ENCODE measurements at regions not wholly inside any gene's neighbourhood (a gene's known extent, or its start where the extent isn't known, plus 50 kb on each side); places are given as distances from the start of the nearest gene placed in this dataset.
"Not testable (repeated sequence)": the region's sequence is repeated elsewhere in the genome, so short reads cannot be mapped to it uniquely, and the experiment has no call there.

GRCh38 chr7:125256446-125256845 lies 326.8 kb upstream of the POT1 start:
- DNase-seq = no peak

DNA sequence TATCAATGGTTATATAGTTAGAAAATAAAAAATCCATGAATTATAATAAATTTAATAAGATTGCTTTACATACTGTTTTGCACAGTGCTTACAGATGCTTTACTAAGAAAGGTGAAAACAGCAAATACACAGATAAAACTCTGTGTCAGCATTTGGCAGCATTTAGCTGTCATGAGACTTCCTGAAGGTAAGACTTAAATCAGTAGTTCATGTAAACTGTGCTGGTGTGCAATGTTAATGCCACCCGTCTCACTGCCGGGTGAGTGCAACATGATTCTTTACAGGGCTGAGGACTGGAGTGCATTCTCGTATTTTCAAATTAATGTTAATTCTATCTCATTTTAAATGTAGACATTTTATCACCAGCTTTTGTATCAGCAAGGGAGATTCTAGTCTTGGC lies 326.2 kb upstream of the POT1 start:
- no peak for DNase-seq

DNA sequence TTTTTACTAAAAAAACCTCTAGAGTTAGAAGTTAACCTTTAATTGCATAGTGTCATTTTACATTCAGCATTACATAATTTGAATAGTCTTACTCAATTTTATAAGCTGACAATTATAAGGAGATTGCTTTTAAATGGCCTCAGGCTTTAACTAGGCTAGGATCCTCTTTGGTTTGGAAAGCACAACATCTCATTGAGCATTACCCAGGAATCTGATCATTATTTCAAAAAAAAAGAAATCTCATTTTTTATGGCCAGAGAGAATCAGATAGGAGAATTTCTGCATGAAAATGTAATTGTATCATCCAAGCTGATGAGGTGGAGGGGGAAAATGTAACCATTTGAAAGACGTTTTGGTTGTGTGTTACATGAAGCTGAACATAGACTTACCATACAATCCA lies 324.9 kb upstream of the POT1 start:
- DNase-seq = peak; percentile 27 to 52

DNA sequence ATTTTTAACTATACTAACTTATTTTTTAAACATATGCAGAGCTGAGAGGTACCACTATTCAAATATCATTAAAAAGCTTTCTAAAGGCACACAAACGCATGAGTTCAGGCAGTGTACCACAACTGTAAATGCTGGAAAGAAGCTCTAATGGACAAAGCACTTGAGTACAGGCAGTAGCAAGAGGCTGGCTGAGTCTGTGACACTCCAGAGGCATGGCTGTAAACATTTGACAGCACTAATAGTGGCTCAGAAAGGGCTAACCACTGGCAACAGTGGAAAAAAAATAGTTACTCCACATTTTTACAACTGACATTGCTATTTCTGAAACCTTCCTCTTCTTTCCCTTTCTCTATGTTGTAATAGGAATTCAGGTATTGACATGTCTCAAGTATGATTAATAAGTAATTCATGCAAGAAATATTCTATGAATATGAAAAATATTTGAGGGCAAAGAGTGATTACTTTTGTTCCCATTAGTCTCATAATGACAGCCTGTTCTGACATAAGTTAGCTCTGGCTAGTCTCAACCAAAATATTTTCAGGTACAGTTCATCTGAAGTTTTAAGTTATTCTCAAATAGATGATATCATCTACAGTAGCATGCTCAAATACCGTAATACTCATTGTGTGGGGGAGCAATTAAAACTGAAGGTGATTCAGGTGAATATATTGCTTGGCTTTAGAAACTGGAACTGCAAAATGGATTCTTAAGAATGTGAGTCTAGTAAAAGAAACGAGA lies 324.0 kb upstream of the POT1 start:
- DNase-seq = no peak

DNA sequence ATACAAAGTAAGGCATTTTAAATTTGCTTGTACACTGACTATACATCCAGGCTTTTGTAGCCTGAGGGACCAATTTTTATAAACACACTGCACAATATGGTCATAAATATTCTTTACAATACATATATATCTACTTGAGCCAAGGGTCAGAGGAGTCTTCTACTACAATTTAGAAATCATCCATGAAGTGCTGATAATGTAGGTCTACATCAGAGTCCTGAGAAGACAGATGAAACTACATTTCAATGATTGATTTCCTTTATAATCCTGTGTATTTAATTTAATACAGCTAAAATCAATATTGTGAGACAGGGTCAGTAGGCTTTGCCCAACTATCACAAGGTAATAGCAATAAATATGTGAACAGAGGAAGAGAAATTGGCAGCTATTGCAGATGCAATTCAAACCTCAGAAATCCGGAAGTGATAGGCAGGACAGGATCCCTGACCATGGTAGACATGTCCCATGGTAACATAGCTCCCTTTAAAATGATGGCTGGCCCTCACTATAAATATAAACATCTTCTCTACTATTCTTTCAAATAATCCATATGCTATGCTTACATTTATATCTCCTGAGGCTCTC lies 318.0 kb upstream of the POT1 start:
- no peak for DNase-seq

DNA sequence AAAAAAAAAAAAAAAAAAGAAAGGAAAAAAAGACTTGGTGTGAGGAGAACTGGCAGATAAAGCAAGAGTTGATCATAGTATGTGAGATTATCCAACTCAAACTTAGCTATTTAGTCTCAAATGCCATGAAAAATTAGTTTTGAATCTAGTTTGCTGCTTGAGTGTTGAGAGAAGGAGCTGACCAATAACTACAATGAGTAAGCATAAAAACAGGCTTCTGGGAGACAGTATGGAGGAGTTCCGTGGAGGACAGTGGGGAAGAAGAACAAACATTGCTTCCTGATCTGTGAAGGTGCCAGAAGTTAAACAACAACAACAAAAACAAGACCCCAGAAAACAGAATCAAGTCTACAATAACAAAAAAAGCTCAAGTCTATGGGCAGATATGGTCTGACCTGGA lies 317.1 kb upstream of the POT1 start:
- no peak for DNase-seq

DNA sequence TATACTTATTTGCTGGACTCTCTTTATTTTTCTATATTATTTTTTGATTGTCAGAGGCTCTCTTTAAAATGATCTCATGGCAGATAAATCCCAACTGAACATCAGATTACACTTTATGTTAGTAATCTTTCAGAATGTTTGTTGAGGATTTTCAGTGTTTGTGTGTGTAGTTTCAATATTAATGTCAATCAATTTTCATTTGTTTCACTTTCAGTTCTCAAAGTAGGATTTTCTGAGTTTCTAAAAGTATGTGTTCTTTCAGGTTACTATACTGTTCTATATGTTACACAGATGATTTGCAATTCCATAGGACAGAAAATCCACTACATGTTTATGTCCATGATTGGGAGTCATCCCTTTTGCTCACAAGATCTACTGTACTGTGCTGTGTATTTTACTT lies 311.9 kb upstream of the POT1 start:
- DNase-seq = no peak

- DNase-seq = no peak
These were observed 293.0 kb upstream of the POT1 start for GRCh38 chr7:125222596-125222995.

DNA sequence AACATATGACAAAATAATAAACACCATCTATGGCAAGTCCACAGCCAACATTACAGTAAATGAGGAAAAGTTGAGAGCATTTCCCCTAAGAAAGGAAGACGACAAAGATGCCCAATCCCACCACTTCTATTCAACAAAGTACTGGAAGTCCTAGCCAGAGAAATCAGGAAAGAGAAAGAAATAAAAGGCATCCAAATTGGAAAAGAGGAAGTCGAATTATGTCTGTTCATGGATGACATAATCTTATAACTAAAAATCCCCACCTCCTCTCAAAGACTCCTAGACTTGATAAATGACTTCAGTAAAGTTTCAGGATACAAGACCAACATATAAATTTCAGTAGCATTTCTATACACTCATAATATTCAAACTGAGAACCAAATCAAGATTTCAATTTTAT lies 288.5 kb upstream of the POT1 start:
- no peak for DNase-seq

DNA sequence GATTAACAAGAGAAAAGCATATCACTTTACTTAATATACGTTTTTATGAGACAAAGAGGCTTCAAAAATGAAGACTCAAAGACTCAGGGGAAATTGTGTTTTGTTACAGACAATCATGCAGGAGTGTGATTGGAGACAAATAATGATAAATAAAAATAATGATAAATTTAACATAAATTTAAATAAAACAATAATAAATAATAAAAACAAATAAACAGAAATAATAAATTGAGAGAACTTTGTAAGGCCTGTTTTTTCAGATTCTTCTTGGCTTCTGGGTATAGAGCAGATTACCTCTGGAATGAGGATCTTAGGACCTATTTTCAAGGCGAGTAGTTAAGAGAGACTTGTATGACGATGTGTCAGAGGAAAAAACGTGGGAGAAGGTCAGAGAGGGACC lies 271.4 kb upstream of the POT1 start:
- DNase-seq = no peak

DNA sequence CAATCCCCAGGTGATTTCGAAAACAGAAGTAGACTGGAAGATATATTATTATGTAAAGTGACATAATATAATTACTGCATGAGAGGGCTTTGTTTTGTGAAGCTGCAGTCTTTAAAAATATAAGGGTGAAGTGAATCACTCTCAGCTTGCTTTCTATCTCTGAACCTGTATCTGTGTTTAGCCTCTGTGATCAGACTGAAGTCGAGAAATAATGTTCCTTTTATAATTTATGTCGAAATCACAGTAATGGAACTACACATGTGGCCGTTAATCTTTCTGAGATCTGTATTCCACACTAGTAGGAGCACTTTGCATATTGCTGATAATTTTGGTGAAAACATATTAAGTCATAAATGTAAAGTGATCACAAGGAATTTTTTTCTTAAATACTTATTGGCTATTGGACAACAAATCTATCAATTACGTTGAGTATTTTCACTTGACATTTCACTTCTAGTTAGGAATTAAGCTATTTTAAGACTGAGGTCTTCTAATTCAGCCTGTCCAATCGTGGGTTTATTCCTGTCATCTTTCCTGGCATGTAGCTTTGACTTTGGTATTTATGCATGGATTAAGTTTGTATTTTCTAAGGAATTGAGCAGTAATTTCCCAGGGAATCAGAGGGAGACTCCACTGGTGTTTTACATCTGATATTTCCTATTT lies 268.2 kb upstream of the POT1 start:
- no peak for DNase-seq

GRCh38 chr7:125195156-125195555 lies 265.5 kb upstream of the POT1 start:
- DNase-seq = no peak

DNA sequence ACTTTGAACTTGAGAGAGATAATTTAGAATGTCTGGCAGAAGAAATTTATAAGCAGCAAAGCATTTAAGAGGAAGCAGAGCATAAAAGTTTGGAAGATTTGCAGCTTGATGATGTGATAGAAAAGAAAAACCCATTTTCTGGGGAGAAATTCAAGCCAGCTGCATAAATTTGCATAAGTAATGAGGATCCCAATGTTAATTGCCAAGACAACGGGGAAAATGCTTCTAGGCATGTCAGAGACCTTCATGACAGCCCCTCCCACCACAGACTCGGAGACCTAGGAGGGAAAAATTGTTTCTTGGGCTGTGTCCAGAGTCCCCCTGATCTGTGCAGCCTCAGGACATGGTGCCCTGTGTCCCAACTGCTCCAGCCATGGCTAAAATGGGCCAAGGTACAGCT lies 263.6 kb upstream of the POT1 start:
- DNase-seq = peak in 1 of 2 donors; percentile 18

DNA sequence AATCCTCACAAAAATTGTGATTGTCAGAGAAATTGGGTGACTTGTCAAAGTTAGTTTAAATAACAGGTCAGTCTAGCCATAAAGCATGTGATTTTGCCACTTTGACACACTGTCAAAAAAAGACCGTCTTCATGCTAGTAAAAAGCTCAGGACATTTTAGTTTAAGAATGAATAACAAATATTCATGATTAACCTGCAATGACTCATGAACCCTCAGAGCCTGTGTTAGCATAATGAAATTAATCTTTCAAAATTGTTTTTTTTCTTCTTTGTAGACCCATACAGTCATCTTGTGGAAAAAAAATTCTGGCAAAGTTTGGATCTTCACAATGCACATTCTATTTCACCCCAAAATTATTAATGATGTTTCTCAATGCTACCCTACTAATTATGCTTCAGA lies 255.2 kb upstream of the POT1 start:
- no peak for DNase-seq

DNA sequence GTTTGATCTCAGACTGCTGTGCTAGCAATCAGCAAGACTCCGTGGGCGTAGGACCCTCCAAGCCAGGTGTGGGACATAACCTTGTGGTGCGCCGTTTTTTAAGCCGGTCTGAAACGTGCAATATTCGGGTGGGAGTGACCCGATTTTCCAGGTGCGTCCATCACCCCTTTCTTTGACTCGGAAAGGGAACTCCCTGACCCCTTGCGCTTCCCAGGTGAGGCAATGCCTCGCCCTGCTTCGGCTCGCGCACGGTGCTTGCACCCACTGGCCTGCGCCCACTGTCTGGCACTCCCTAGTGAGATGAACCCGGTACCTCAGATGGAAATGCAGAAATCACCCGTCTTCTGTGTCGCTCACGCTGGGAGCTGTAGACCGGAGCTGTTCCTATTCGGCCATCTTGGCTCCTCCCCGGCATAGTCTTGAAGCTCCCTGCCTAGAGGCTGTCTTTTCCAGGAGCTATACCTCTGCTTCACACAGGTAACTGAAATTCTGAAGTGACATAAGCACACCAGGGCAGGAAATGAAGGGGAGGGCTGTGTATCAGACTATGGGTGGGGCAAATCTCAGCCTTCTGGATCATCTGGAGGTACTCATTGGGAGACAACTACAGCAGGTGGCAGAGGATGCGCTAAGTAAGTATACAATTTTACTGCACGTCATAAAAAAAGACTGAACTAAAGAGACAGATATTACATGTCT lies 252.1 kb upstream of the POT1 start:
- DNase-seq = not testable (repeated sequence)

- no peak for DNase-seq
These were observed 243.9 kb upstream of the POT1 start for GRCh38 chr7:125173571-125173970.

DNA sequence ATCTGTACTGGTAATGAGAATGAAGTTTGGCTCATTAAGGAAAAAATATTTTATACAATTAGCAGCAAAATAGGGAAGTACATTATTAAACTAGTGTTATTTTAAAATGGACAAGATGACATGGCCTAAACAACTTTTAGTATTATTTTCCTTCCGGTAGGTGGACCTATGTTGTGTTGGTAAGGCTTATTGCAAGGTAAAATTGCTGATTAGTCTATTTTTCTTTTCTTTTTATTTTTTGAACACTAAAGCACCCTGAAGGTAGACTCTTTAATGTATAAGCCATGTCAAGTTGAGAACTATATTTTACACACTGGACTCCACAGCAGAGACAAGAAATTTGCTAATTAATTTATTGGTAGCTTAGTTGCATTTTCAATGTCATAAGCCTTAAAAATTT lies 239.5 kb upstream of the POT1 start:
- DNase-seq = no peak

DNA sequence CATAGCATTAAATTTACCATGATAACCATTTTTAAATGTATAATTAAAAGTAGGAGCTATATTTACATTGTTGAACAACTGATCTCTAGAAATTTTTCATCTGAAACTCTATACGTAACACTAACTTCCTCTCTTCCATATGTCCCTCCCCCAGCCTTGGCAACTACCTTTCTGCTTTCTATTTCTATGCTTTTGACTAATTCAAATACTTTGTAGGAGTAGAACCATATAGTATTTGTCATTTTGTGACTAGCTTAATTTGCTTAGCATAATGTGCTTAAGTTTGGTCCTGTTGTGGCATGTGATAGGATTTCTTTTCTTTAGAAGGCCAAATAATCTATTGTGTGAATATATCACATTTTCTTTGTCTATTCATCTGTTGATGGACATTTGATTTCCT lies 225.3 kb upstream of the POT1 start:
- no peak for DNase-seq

GRCh38 chr7:125149151-125149550 lies 219.5 kb upstream of the POT1 start:
- DNase-seq = no peak

DNA sequence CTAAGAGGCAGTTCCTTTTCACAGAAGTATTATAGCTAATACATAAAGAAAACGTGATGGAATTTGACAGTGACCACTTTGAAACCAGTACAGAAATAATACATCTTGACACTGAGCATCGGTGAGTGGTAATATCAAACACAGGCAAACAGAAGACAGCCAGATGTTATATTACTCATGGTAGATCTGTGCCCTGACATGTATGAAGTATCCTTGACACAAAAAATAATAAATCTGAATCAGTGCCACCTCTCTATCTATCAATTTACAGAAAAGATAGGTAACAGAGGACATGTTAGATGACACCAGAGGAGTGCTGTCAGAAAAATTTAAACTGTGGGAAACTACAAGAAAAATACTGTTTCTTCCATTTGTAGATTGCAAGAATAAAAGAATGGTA lies 217.4 kb upstream of the POT1 start:
- DNase-seq = no peak

- peak in 1 of 2 donors; percentile 3 for DNase-seq
These were observed 207.3 kb upstream of the POT1 start for GRCh38 chr7:125136755-125137532.

DNA sequence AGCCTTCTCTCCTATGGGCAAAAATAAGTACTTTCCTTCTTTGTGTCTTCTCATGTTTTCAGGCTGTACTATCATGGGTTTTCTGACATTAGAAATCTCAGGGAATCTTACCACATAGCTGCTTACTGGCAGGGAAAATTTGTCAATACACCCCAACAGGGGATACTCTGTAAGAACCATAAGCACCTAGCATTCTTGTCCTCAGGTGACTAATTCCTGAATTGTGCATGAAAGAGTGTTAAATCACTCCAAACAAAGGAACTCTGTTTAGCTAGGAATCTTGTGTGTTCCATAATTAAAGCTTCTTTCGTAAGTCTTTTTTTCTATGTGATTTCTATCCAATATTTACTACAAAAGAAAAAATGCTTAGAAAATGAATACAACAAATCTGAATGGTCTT lies 206.7 kb upstream of the POT1 start:
- DNase-seq = no peak

Data from right lung (tissue), 2 donors.